ENCODE measurements at regions not wholly inside any gene's neighbourhood (a gene's known extent, or its start where the extent isn't known, plus 50 kb on each side); places are given as distances from the start of the nearest gene placed in this dataset.

- no peak for TF ChIP-seq RFX1 (IDR thresholded peaks at IDR 0.05)
- no peak for TF ChIP-seq HOXA3 (CRISPR knock-in tag; IDR thresholded peaks at IDR 0.05)
- TF ChIP-seq ZNF460 (CRISPR knock-in tag; IDR thresholded peaks at IDR 0.05; ENCODE audit: borderline replicate concordance): no peak
- no peak for TF ChIP-seq CTCF (CRISPR knock-in tag; IDR thresholded peaks at IDR 0.05)
- TF ChIP-seq, protein P1, sequence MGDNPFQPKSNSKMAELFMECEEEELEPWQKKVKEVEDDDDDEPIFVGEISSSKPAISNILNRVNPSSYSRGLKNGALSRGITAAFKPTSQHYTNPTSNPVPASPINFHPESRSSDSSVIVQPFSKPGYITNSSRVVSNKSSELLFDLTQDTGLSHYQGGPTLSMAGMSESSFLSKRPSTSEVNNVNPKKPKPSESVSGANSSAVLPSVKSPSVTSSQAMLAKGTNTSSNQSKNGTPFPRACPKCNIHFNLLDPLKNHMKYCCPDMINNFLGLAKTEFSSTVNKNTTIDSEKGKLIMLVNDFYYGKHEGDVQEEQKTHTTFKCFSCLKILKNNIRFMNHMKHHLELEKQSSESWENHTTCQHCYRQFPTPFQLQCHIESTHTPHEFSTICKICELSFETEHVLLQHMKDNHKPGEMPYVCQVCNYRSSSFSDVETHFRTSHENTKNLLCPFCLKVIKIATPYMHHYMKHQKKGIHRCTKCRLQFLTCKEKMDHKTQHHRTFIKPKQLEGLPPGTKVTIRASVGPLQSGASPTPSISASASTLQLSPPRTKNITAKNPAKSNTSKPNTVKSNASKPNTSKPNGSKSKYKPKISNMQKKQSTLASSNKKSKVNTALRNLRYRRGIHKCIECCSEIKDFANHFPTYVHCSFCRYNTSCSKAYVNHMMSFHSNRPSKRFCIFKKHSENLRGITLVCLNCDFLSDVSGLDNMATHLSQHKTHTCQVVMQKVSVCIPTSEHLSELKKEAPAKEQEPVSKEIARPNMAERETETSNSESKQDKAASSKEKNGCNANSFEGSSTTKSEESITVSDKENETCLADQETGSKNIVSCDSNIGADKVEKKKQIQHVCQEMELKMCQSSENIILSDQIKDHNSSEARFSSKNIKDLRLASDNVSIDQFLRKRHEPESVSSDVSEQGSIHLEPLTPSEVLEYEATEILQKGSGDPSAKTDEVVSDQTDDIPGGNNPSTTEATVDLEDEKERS (CRISPR knock-in tag; IDR thresholded peaks at IDR 0.05): no peak
- TF ChIP-seq EZH2 (conservative IDR thresholded peaks at IDR 0.05; ENCODE audit: low read depth, low read length): no peak
- no peak for TF ChIP-seq SP2 (CRISPR knock-in tag; IDR thresholded peaks at IDR 0.05)
- TF ChIP-seq, protein P2, sequence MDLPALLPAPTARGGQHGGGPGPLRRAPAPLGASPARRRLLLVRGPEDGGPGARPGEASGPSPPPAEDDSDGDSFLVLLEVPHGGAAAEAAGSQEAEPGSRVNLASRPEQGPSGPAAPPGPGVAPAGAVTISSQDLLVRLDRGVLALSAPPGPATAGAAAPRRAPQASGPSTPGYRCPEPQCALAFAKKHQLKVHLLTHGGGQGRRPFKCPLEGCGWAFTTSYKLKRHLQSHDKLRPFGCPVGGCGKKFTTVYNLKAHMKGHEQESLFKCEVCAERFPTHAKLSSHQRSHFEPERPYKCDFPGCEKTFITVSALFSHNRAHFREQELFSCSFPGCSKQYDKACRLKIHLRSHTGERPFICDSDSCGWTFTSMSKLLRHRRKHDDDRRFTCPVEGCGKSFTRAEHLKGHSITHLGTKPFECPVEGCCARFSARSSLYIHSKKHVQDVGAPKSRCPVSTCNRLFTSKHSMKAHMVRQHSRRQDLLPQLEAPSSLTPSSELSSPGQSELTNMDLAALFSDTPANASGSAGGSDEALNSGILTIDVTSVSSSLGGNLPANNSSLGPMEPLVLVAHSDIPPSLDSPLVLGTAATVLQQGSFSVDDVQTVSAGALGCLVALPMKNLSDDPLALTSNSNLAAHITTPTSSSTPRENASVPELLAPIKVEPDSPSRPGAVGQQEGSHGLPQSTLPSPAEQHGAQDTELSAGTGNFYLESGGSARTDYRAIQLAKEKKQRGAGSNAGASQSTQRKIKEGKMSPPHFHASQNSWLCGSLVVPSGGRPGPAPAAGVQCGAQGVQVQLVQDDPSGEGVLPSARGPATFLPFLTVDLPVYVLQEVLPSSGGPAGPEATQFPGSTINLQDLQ (CRISPR knock-in tag; IDR thresholded peaks at IDR 0.05): no peak
- TF ChIP-seq RAD21 (CRISPR knock-in tag; IDR thresholded peaks at IDR 0.05): no peak
- TF ChIP-seq HNRNPL (IDR thresholded peaks at IDR 0.05; ENCODE audit: low read depth, low read length): no peak
- no peak for TF ChIP-seq AKNA (CRISPR knock-in tag; IDR thresholded peaks at IDR 0.05; ENCODE audit: borderline replicate concordance)
- TF ChIP-seq, protein P3, sequence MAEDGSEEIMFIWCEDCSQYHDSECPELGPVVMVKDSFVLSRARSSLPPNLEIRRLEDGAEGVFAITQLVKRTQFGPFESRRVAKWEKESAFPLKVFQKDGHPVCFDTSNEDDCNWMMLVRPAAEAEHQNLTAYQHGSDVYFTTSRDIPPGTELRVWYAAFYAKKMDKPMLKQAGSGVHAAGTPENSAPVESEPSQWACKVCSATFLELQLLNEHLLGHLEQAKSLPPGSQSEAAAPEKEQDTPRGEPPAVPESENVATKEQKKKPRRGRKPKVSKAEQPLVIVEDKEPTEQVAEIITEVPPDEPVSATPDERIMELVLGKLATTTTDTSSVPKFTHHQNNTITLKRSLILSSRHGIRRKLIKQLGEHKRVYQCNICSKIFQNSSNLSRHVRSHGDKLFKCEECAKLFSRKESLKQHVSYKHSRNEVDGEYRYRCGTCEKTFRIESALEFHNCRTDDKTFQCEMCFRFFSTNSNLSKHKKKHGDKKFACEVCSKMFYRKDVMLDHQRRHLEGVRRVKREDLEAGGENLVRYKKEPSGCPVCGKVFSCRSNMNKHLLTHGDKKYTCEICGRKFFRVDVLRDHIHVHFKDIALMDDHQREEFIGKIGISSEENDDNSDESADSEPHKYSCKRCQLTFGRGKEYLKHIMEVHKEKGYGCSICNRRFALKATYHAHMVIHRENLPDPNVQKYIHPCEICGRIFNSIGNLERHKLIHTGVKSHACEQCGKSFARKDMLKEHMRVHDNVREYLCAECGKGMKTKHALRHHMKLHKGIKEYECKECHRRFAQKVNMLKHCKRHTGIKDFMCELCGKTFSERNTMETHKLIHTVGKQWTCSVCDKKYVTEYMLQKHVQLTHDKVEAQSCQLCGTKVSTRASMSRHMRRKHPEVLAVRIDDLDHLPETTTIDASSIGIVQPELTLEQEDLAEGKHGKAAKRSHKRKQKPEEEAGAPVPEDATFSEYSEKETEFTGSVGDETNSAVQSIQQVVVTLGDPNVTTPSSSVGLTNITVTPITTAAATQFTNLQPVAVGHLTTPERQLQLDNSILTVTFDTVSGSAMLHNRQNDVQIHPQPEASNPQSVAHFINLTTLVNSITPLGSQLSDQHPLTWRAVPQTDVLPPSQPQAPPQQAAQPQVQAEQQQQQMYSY (CRISPR knock-in tag; IDR thresholded peaks at IDR 0.05): no peak
- no peak for TF ChIP-seq ZNF256 (CRISPR knock-in tag; conservative IDR thresholded peaks at IDR 0.05)
- no peak for TF ChIP-seq NAIF1 (CRISPR knock-in tag; IDR thresholded peaks at IDR 0.05; ENCODE audit: borderline replicate concordance)
These were observed 55.0 kb upstream of the HMCN1 start for GRCh38 chr1:185679220-185679619.
